CD4-positive, alpha-beta T cell treated with Interferon alpha-2 for 1 hour (primary cell): ENCODE measurements at regions not wholly inside any gene's neighbourhood (a gene's known extent, or its start where the extent isn't known, plus 50 kb on each side); places are given as distances from the start of the nearest gene placed in this dataset.

Experiments used
- DNase-seq, 2 donors: peaks; one replicate each; pipeline ENCODE4 v3.0.0-alpha.2; 2020 to 2022

DNA sequence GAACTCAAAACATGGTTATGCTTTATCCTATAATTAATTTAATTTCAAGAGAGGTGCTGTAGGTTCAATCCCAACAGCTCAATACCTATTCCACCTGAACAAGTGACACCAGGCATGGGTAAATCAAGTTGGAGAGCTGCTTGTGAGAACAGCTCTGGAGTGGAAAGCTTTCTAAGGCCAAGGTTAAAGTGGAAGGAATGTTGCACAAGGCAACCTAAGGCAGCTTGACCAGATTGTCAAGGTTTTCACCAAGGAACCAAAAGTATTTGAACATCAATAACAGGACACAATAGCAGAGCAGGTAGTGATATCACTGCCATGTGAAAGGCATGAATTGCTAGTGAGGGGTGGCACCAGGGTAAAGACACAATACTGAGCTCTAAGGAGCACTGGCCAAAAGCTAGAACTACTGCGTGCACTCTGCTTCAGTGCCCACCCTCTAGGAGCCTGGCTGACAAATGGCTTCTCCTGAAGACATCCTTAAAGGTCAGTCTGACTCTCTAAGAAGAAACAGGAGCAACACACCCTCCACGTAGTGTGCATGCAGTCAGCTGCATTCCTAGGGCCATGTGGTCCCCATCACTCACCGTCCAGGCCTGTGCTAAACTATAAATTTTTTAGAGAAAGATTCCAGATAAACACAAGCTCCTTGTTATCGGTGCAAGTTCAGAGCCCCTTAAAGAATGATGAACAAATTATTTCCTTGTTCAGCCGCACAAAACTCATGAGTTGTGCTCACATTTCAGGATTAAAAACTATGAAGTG lies 677.7 kb upstream of the KLF4 start:
- no peak for DNase-seq

DNA sequence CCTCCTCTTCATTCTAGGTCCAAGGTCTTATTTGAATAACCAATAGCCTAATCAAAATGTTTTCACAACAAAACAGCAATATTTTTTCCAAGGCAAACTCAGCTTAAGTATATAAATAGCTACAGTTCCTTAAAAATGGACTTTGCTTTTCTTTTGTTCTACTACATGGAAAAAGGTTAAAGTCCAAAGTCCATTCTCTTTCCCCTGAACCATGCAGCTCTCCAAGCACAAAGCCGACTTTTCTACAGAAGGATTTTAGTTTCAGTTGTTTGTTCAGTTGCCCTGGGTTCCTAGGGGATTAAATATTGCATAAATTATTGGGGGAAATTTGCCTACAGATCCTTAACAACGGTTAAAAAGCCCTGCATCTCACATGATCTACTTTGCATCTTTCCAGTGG lies 677.0 kb upstream of the KLF4 start:
- DNase-seq = no peak

DNA sequence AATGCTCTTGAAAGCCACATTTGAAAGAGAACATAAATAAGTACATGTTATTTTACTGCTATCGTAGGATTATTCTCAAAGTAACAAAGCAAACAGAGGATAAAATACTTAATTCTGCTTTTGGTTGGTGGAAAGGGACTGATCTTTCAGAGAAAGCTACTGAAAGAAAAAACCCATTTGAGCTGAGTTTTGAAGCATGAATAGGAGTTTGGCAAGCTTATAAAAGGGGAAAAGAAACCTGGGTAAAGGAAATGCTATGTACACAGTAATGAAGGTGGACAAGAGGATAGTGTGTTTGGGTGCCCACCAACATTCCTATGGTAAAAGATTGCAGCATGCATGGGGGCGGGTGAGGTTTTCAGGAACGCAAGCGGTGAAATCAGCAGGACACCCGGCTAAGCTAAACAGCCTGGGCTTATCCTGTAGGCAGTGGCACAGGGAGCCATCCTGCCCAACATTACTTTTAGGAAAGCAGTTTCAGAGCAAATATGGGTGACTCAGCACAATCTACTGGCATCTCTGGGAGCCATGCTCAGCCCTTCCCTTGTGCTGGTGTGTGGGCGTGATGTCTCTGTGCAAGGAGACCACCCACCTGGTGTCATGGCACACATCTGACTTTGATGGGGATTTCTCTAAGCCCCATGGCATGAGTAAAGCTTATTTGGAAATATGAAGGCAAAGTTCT lies 673.9 kb upstream of the KLF4 start:
- no peak for DNase-seq

GRCh38 chr9:108162664-108163063 lies 673.1 kb upstream of the KLF4 start:
- DNase-seq = no peak

- DNase-seq = no peak
Observed at GRCh38 chr9:108161503-108161902, 671.9 kb upstream of the KLF4 start.

DNA sequence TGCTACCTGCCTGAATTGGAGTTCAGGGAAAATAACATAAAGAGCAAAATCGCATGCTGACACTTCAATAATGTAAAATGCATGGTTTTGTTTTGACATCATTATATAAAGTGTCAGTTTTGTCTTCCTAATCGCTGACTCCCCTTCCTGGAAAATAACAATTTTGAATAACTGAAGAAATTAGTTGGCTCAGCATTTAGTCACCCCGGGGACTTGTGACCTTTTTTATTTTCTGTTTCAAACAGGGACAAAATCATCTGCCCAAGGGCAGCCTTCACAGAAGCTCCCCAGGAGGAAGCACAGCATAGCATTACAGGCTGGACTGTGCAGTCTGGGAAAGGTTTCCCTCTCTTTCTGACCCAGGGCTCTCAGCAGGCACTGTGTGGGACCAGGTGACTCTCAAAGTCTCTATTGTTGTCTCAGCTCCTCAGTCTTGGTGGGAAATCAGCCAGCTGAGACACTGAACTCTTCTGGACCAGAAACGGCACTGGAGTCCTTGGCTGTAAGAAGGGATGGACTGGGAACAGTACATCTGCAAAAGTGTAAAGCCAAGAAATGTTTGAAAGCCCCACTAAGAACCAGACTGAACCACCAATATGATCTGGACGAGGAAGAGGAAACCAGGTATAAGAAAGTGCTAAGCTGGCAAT lies 671.3 kb upstream of the KLF4 start:
- DNase-seq = no peak

- DNase-seq = no peak
Observed at GRCh38 chr9:108160039-108160438, 670.5 kb upstream of the KLF4 start.

GRCh38 chr9:108158236-108158995 lies 668.8 kb upstream of the KLF4 start:
- DNase-seq = no peak

DNA sequence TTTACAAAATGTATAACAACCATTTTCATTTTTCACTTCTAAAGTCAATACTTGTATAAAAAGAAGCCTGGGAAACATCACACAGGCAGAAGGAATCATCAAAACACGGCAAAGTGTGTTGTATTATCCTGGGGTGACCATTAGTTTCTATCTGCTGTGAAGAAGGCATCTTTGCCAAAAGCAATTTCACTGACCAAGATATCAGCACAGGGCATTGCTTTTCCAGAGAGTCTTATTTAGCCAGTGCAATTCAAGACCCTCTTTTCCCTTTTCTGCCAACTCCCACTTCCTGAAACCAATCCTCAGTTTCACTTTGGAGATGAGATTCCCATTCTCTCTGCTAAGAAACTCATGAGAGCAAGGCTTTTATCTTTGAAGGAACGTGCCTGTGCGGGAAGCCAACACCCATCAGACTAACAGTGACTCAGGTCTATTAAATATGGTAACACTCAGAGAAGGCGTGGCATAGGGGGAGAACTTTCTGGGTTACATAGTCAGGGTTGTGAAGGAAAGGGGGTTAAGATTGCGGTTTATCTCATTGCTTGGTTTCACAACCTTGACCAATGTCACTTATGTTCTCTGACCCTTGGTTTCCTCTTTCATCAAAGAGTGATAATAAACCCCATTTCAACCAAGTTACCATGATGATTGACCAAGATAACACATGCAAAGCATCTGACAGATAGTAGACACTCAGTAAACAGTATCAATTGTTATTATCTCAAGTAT lies 666.9 kb upstream of the KLF4 start:
- peak in 1 of 2 donors; percentile 18 for DNase-seq

DNA sequence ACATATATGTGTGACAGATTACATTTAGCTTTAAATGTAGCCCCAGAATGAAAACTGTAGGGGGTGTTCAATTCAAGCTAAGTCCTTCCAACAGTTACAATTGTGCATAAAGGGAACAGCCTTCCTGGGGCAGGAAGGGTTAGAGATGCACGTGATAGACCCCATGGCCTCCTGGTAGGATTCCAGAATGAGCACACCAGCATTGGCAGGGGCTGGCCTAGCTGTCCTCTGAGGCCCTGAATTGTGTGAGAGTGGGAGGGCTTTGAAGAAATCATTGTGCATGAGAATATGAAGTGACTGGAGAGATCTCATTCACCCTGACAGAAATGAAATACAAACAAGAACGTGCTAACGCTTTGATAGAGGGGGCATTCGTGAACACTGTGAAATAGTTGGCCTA lies 663.8 kb upstream of the KLF4 start:
- DNase-seq = no peak

- DNase-seq = no peak
Observed at GRCh38 chr9:108150736-108151586, 661.4 kb upstream of the KLF4 start.

DNA sequence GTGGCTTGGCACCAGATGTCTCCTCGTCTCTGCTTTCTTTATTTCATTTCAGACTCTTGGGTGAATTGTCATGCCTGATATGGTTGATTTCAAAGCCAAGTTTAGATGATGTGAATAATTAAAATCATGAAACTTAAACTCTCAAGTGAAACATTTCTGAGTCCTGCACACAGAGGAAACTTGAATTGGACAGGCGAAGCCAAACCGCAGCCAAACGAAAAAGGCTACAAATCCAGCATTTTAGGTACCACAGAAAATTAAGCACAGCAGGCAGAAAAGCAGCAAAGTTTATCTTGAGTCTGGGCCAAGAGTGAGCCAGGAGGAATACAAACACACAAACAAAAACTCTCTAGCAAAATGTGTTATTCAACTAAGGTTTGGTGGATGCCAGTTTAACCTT lies 659.8 kb upstream of the KLF4 start:
- DNase-seq = no peak

- DNase-seq = no peak
Observed at GRCh38 chr9:108142504-108143201, 653.1 kb upstream of the KLF4 start.

- no peak for DNase-seq
Observed at GRCh38 chr9:108142142-108142503, 652.6 kb upstream of the KLF4 start.

DNA sequence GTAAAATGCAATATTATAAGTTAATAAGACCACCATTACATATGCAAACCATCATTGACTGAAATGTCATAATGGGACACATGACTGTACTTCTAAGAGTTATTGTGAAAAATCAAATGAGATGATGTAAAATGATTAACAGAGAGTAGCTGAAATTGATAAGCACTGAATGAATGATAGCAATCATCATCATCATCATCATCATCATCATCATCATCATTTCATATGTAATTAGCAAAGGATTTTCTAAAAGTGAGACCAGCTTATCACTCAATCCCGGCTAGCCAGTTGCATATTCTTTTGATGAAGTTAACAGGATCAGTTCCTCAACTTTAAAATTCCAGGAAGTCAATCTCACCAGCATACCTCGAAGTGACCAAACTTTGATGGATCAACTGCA lies 650.3 kb upstream of the KLF4 start:
- no peak for DNase-seq

- DNase-seq = no peak
Observed at GRCh38 chr9:108138516-108138915, 648.9 kb upstream of the KLF4 start.

- DNase-seq = no peak
Observed at GRCh38 chr9:108136656-108137055, 647.1 kb upstream of the KLF4 start.

DNA sequence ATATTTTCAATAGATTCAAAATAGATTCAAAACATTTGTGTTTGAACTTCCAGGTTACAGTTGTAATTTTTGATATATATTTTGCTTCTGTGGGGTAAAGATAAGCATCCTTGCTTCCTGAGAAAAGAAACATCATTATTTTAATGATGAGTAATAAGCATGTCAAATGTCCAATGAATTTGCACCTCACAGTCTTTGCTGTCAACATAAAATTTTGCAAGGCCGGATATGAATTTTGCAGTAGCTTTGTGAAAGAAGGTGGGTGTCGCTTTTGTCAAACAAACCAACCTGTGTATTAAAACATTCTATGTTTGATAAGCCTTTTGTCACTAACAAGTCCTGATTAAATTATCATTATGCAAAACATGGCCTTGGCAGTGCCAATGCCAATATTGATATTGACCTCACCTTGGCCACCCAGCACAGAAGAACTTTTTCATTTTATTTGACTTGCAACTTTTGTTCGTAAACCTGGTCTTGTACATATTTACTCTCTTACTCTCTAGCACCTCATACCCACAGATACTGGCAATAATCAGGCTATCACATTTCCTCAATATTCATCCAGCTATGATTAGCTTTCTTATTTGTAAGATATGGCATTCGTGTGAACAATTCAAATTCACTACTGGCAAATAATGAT lies 645.0 kb upstream of the KLF4 start:
- DNase-seq = no peak

GRCh38 chr9:108133680-108134079 lies 644.1 kb upstream of the KLF4 start:
- no peak for DNase-seq

DNA sequence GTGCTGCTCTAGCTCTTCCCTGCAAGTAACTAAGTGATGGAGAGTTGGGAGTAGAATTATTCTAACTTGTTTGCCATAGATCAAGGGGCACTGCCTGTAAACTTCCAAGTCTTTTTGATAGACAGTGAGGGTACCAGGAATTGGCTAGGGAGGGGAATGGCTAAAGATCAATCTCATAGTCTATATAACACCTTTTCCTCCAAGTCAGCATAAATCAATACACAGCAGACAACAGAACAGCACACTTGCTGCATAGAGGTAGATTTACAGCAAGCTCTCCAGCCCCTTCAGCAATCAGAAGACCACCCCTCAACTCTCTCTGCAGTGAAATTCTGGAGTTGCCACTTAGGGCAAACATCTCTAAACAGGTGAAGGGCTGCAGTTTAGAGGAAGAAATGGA lies 643.5 kb upstream of the KLF4 start:
- no peak for DNase-seq

DNA sequence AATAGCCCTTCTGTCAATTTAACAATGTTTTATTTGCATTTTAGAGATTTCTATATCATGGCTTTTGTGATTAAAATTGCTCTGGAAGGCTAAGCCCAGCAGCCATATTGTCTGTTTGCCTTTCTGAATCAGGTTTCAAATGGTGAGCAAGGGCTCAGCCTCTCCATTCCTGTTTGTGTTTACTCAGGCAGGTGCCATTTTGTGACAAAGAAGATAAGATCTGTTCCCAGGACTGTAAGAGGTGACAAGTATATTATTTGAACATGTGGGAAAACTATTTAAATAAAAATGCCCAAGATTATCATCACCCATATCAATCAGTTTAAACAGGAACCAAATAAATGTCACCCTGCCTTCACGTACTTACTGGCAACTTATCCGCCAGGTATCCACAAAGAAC lies 641.3 kb upstream of the KLF4 start:
- no peak for DNase-seq
